Activated naive CD8-positive, alpha-beta T cell treated with anti-CD3 and anti-CD28 coated beads, Interleukin-2, amount 10 ng/mL, durations not matched to agents 7 days and 5 days (primary cell): ENCODE measurements at regions not wholly inside any gene's neighbourhood (a gene's known extent, or its start where the extent isn't known, plus 50 kb on each side); places are given as distances from the start of the nearest gene placed in this dataset.
A peak's percentile ranks its signal among the peaks of the same experiment; 100 is the strongest.

Experiments used
- ATAC-seq: fragments of 150-1000 bp; cut with Tn5 transposase; one replicate; pipeline ENCODE4 v1.10.0; 2021; ENCODE audit warnings: low read depth, moderate library complexity
- POLR2A ChIA-PET: fragments of 350-600 bp; sonication (Branson Sonifier 250); formaldehyde crosslinking; loops from one replicate; lab custom pipeline; 2021; ENCODE audit warnings: antibody characterized with exemption; lab: Charles Lee
- DNase-seq: peaks from one replicate; pipeline ENCODE4 v3.0.0; 2021
- H3K27ac Mint-ChIP-seq: one replicate; pipeline ENCODE4 v1.8.0; 2022; ENCODE audit warnings: mild to moderate bottlenecking, mixed read lengths
- H3K27me3 Mint-ChIP-seq: one replicate; pipeline ENCODE4 v1.8.0; 2022; ENCODE audit warnings: mild to moderate bottlenecking, moderate library complexity, mixed read lengths
- H3K36me3 Mint-ChIP-seq: one replicate; pipeline ENCODE4 v1.8.0; 2021; ENCODE audit warnings: mild to moderate bottlenecking, mixed read lengths
- H3K4me1 Mint-ChIP-seq: one replicate; pipeline ENCODE4 v1.8.0; 2021; ENCODE audit warnings: mixed read lengths
- H3K4me3 Mint-ChIP-seq: one replicate; pipeline ENCODE4 v1.8.0; 2022; ENCODE audit warnings: mild to moderate bottlenecking, moderate library complexity, mixed read lengths
- H3K9me3 Mint-ChIP-seq: one replicate; pipeline ENCODE4 v1.8.0; 2021; ENCODE audit warnings: mixed read lengths

- no peaks in the 10 kb centered on the region for H3K27me3 Mint-ChIP-seq
- peaks cover under 1% of the 10 kb centered on the region for H3K36me3 Mint-ChIP-seq
- H3K4me3 Mint-ChIP-seq: no peak overlapping the region
- DNase-seq (no peak), ATAC-seq (no peak)
- no peaks in the 10 kb centered on the region for H3K4me1 Mint-ChIP-seq
- POLR2A ChIA-PET: no interaction called here
- no peak overlapping the region for H3K27ac Mint-ChIP-seq
- H3K9me3 Mint-ChIP-seq: no peaks in the 10 kb centered on the region
These were observed 70.0 kb upstream of the CACNA1E start for GRCh38 chr1:181413195-181413815.

DNA sequence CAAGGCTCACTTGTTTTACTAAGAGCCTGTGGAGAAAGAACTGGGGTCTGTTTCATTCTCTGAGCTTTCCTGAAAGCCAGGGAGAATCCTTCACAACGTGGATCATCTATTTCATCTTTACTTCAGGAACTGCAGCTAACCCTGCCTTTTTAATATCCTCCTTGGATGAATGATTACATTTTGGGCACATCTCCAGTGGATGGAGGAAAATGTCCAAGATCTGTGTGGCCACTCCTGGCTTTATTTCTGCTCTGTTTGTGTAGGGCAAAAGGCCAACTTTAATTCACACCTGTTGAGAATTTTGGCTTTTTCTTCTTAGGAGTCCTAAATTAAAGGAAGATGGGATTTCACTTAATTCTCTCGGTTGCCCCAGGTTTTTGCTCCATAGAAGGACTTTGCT lies 69.5 kb upstream of the CACNA1E start:
- H3K4me1 Mint-ChIP-seq: no peaks in the 10 kb centered on the region
- ATAC-seq (no peak), DNase-seq (no peak)
- H3K9me3 Mint-ChIP-seq: no peaks in the 10 kb centered on the region
- H3K27ac Mint-ChIP-seq: no peak overlapping the region
- POLR2A ChIA-PET: no interaction called here
- no peaks in the 10 kb centered on the region for H3K36me3 Mint-ChIP-seq
- H3K4me3 Mint-ChIP-seq: no peak overlapping the region
- no peaks in the 10 kb centered on the region for H3K27me3 Mint-ChIP-seq

DNA sequence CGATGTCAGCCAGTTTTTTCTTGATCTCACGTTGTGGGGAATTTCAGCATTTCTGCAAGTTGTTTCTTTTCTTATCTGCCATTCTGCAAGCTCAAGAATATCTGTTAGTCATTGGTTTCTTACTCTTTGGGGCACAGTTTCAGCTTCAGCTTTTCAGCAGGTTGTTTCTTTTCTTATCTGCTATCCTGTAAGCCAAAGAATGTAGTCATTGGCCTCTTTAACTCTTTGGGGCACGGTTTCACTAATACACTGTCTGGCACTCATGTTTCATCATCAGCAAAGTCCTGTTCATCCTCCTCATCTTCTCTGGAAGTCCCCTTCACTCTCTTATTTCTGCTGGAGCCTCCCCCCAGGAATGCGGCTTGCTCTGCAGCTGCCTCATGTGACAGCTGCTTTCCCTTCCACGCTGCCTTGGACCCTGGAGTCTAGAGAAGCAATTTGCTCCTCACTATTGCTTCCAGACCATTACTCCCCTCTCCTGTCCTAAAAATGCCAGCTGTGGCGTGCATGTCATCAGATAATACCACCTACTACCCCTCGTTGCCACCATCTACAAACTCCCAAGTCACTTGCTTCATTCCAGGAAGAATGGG lies 67.0 kb upstream of the CACNA1E start:
- H3K9me3 Mint-ChIP-seq: no peaks in the 10 kb centered on the region
- POLR2A ChIA-PET: no interaction called here
- no peak overlapping the region for H3K27ac Mint-ChIP-seq
- no peaks in the 10 kb centered on the region for H3K36me3 Mint-ChIP-seq
- DNase-seq: no peak
- H3K27me3 Mint-ChIP-seq: no peaks in the 10 kb centered on the region
- ATAC-seq: no peak
- no peaks in the 10 kb centered on the region for H3K4me1 Mint-ChIP-seq
- H3K4me3 Mint-ChIP-seq: no peak overlapping the region

GRCh38 chr1:181417915-181418314 lies 65.4 kb upstream of the CACNA1E start:
- POLR2A ChIA-PET: no interaction called here
- Mint-ChIP-seq H3K9me3 (no peaks in the 10 kb centered on the region), H3K4me3 (no peak overlapping the region), H3K36me3 (no peaks in the 10 kb centered on the region), H3K4me1 (no peaks in the 10 kb centered on the region), H3K27me3 (no peaks in the 10 kb centered on the region), H3K27ac (no peak overlapping the region)
- DNase-seq (no peak), ATAC-seq (no peak)

DNA sequence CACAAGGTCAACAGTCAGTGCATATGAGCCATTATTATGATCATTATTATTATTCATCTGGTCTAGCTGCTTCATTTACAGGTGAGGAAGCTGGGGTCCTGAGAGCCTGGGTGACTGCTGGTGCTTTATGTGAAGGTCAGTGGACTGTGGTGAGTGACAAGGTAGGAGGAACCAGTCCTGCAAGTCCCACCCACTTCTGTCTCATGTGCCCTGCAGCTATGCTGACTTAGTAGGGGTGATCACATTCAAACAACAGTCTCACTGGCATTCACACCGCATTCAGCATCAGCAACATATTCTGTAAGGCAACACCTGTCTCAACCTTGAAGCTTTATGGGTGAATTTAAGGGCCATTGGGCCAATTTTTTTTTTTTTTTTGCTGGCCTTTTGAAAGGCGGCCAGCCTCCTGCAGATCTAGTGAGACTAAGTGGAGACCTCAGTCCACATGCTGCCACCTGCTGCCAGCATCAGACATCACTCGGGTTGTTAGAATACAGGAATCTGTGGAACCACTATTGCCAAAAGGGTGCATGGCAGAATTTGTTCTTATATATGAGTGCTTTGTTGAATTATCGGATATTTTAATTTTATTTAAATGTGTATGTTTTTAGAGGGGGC lies 59.9 kb upstream of the CACNA1E start:
- H3K4me3 Mint-ChIP-seq: no peak overlapping the region
- DNase-seq: peak; percentile 55
- peak; percentile 63 for ATAC-seq
- H3K9me3 Mint-ChIP-seq: no peaks in the 10 kb centered on the region
- peaks cover 9% of the 10 kb centered on the region for H3K4me1 Mint-ChIP-seq
- POLR2A ChIA-PET: interaction anchor here (0.7 to 1.3 kb wide), 2 partner anchors 26 to 262 kb away, joined by 5 read pairs; no protein-coding TSS in a partner anchor
- peaks cover 13% of the 10 kb centered on the region for H3K27me3 Mint-ChIP-seq
- no peaks in the 10 kb centered on the region for H3K36me3 Mint-ChIP-seq
- H3K27ac Mint-ChIP-seq: no peak overlapping the region

DNA sequence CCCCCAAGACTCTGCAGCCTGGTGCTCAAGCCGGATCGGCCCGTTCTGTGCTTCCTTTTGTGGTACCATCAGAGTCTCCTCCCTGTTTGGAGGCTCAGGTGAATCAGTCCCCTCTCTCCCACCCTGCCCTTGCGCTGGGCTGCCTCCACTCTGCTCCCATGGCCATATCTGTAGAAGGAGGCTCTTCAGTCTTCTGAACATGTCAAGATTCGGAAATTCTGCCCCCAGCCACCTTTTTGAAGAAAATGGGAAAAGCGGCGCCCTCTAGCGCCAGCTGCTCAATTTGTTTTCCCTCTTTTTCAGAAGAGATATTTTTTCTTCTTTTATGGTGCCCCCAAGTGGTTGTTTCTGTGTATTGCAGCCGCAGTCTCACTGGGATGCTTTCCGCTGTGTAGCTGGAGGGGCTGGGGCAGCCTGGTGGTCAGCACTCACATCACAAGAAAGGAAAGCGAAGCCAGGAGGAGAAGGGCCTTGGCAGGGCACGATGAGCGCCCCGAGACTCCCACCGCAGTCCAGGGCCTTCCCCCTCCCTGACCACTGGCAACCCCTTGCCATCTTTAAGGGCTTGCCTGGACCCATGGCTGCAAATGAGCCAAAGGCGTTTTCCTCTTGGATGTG lies 58.4 kb upstream of the CACNA1E start:
- H3K27ac Mint-ChIP-seq: peak overlapping the region; percentile 79
- peaks cover 9% of the 10 kb centered on the region for H3K4me1 Mint-ChIP-seq
- POLR2A ChIA-PET: interaction anchor here (0.5 to 1.3 kb wide), 3 partner anchors 27 to 909 kb away, joined by 3 to 9 read pairs (median 4); no protein-coding TSS in a partner anchor
- DNase-seq (peak; percentile 79), ATAC-seq (peak; percentile 61)
- H3K36me3 Mint-ChIP-seq: no peaks in the 10 kb centered on the region
- no peaks in the 10 kb centered on the region for H3K9me3 Mint-ChIP-seq
- H3K4me3 Mint-ChIP-seq: peak overlapping the region; percentile 68
- H3K27me3 Mint-ChIP-seq: peaks cover 13% of the 10 kb centered on the region

- no peak overlapping the region for H3K27ac Mint-ChIP-seq
- DNase-seq: no peak
These were observed 57.8 kb upstream of the CACNA1E start for GRCh38 chr1:181425566-181425965.

DNA sequence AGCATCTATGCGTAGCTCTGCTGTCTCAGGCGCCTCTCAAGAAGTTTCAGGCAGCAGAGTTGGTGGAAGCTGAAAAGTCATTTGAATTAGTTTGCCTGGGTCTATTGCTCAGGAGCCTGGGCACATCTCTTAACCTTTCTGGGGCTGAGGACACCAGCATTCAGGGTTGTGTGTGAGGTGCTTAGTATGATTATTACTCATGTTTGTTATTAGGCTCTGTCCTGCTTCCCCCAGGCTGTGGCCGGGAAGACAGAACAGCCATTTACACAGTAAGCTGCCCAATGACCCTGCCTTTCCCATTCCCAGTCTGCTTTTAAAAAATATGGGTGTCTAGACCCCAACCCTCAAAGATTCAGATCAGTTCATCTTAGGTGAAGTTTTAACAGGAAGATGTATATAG lies 53.9 kb upstream of the CACNA1E start:
- ATAC-seq: no peak
- no peak for DNase-seq
- H3K9me3 Mint-ChIP-seq: no peaks in the 10 kb centered on the region
- H3K27ac Mint-ChIP-seq: no peak overlapping the region
- H3K27me3 Mint-ChIP-seq: peaks cover 21% of the 10 kb centered on the region
- no peak overlapping the region for H3K4me3 Mint-ChIP-seq
- peaks cover 4% of the 10 kb centered on the region for H3K4me1 Mint-ChIP-seq
- POLR2A ChIA-PET: no interaction called here
- H3K36me3 Mint-ChIP-seq: no peaks in the 10 kb centered on the region

More at GRCh38 chr1:181425566-181425965, 57.8 kb upstream of the CACNA1E start:
- no peaks in the 10 kb centered on the region for H3K36me3 Mint-ChIP-seq
- no peak for ATAC-seq
- H3K4me3 Mint-ChIP-seq: no peak overlapping the region
- peaks cover 9% of the 10 kb centered on the region for H3K4me1 Mint-ChIP-seq
- no peaks in the 10 kb centered on the region for H3K9me3 Mint-ChIP-seq
- peaks cover 13% of the 10 kb centered on the region for H3K27me3 Mint-ChIP-seq
- POLR2A ChIA-PET: interaction anchor here (1.1 to 1.3 kb wide), 2 partner anchors 28 to 235 kb away, joined by 4 to 9 read pairs; no protein-coding TSS in a partner anchor

- ATAC-seq (no peak), DNase-seq (no peak)
- Mint-ChIP-seq H3K27me3 (peaks cover 21% of the 10 kb centered on the region), H3K27ac (no peak overlapping the region), H3K36me3 (no peaks in the 10 kb centered on the region), H3K4me3 (no peak overlapping the region), H3K4me1 (no peaks in the 10 kb centered on the region), H3K9me3 (no peaks in the 10 kb centered on the region)
- POLR2A ChIA-PET: no interaction called here
These were observed 53.1 kb upstream of the CACNA1E start for GRCh38 chr1:181430015-181430885.
